Loucy (cell line): ENCODE measurements at regions not wholly inside any gene's neighbourhood (a gene's known extent, or its start where the extent isn't known, plus 50 kb on each side); places are given as distances from the start of the nearest gene placed in this dataset.

Experiments
- EZH2phosphoT487 ChIP-seq: fragments of 200-600 bp; IDR thresholded peaks from 2 replicates; pipeline ENCODE4 v1.6.1; 2018; ENCODE audit warnings: antibody characterized with exemption, mild to moderate bottlenecking, moderate library complexity, borderline replicate concordance
- TF ChIP-seq, protein P1 (sequence below): fragments of 200-600 bp; sonication (generic); conservative IDR thresholded peaks from 2 replicates; pipeline ENCODE4 v1.5.1; 2014; ENCODE audit warnings: mild to moderate bottlenecking, antibody characterized with exemption, low read length

DNA sequence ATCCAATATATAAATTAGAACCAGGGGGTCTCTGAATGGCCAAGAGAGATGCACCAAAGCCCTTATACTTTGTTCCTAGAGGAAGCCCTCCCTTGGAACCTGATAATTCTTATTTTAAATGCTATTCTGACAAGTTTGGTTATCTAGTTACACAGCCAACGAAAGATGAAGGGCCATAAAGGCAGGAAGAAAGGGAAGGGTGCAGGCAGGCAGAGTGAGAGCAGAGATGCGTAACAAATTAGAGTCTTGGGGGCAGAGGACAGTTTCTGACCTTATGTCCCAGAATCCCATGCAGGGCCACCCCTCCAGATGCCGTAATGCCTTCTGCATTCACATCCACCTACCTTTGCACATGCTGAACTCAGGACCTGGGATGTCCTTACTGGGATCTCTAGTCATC is 344.6 kb upstream of the ARID1B start:
- TF ChIP-seq, protein P1, sequence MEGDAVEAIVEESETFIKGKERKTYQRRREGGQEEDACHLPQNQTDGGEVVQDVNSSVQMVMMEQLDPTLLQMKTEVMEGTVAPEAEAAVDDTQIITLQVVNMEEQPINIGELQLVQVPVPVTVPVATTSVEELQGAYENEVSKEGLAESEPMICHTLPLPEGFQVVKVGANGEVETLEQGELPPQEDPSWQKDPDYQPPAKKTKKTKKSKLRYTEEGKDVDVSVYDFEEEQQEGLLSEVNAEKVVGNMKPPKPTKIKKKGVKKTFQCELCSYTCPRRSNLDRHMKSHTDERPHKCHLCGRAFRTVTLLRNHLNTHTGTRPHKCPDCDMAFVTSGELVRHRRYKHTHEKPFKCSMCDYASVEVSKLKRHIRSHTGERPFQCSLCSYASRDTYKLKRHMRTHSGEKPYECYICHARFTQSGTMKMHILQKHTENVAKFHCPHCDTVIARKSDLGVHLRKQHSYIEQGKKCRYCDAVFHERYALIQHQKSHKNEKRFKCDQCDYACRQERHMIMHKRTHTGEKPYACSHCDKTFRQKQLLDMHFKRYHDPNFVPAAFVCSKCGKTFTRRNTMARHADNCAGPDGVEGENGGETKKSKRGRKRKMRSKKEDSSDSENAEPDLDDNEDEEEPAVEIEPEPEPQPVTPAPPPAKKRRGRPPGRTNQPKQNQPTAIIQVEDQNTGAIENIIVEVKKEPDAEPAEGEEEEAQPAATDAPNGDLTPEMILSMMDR = no peak
- no peak for TF ChIP-seq EZH2phosphoT487
